SJSA1 (cell line): ENCODE measurements at regions not wholly inside any gene's neighbourhood (a gene's known extent, or its start where the extent isn't known, plus 50 kb on each side); places are given as distances from the start of the nearest gene placed in this dataset.
"Not testable (repeated sequence)": the region's sequence is repeated elsewhere in the genome, so short reads cannot be mapped to it uniquely, and the experiment has no call there.

Source experiments
- DNase-seq, 2 experiments: peaks; one replicate each; pipeline ENCODE4 v3.0.0-alpha.2; 2015 to 2020; ENCODE audit warnings: low spot score in 2 of 2, low read depth in 1 of 2
- H3K27ac ChIP-seq: fragments of 250-450 bp; sonication (Bioruptor Pico); 2 replicates; pipeline ENCODE4 v1.5.1; 2020; ENCODE audit warnings: mild to moderate bottlenecking, moderate library complexity
- H3K27me3 ChIP-seq: fragments of 250-450 bp; sonication (Bioruptor Pico); replicated peaks from 2 replicates; pipeline ENCODE4 v1.5.1; 2020; ENCODE audit warnings: mild to moderate bottlenecking, moderate library complexity
- H3K36me3 ChIP-seq: fragments of 250-450 bp; sonication (Bioruptor Pico); 2 replicates; pipeline ENCODE4 v1.5.1; 2020; ENCODE audit warnings: mild to moderate bottlenecking
- H3K4me1 ChIP-seq: fragments of 250-450 bp; sonication (Bioruptor Pico); replicated peaks from 2 replicates; pipeline ENCODE4 v1.6.1; 2021; ENCODE audit warnings: mild to moderate bottlenecking
- H3K4me3 ChIP-seq: fragments of 250-450 bp; sonication (Bioruptor Pico); 2 replicates; pipeline ENCODE4 v1.5.1; 2020; ENCODE audit warnings: mild to moderate bottlenecking
- H3K9me3 ChIP-seq: fragments of 250-450 bp; sonication (Bioruptor Pico); replicated peaks from 2 replicates; pipeline ENCODE4 v1.5.1; 2020; ENCODE audit warnings: mild to moderate bottlenecking

- Histone ChIP-seq H3K9me3 (no peaks in the 10 kb centered on the region), H3K4me1 (no peaks in the 10 kb centered on the region), H3K27me3 (no peaks in the 10 kb centered on the region), H3K36me3 (no peaks in the 10 kb centered on the region), H3K27ac (no peak overlapping the region), H3K4me3 (no peak overlapping the region)
- DNase-seq = no peak
Observed at GRCh38 chr2:167637741-167638140, 609.7 kb downstream of the STK39 start.

DNA sequence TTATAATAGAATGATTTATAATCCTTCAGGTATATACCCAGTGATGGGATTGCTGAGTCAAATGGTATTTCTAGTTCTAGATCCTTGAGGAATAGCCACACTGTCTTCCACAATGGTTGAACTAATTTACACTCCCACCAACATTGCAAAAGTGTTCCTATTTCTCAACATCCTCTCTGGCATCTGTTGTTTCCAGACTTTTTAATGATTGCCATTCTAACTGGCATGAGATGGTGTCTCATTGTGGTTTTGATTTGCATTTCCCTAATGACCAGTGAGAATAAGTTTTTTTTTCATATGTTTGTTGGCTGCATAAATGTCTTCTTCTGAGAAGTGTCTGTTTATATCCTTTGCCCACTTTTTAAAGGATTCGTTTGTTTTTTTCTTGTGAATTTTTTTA lies 615.1 kb downstream of the STK39 start:
- H3K27ac ChIP-seq, H3K27me3 ChIP-seq, H3K4me3 ChIP-seq, DNase-seq, H3K9me3 ChIP-seq, H3K4me1 ChIP-seq, H3K36me3 ChIP-seq: not testable (repeated sequence)

DNA sequence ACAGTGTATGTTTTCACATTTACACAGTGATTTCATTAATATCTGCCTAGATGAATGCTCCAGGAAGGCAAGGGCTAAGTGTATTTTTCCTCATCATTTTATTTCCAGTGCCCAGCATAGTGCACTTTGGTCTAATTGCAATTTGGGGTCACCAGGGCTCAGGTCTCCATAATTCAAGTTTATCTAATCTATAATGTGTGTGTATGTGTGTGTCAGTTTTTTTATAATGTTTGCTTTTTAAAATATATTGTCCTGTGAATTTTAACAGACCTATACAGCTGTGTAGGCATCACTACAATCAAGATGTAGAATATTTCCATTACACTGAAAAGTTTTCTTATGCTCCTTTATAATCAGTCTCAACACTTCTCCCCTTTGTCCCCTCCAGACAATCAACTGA lies 620.4 kb downstream of the STK39 start:
- no peaks in the 10 kb centered on the region for H3K4me1 ChIP-seq
- no peaks in the 10 kb centered on the region for H3K27me3 ChIP-seq
- DNase-seq = no peak
- no peaks in the 10 kb centered on the region for H3K36me3 ChIP-seq
- no peak overlapping the region for H3K27ac ChIP-seq
- H3K9me3 ChIP-seq = no peaks in the 10 kb centered on the region
- H3K4me3 ChIP-seq = no peak overlapping the region

DNA sequence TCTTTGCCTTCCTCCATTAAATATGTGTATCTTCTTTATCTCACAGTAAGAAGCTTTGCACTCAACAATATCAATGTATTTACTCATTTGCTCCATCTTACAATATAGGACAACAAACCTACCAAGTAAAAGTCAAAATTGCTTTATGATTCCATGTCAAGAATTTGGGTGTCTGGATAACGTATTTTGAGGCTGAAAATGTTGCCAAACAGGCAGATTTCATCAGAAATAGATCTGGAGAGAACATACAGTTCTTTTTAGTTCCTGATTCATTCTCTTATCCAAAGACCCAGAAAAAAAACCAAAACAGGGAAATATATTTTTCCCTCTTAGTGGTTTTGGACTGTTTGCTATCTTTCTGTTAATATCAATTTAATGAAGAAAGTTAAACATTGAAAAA lies 621.1 kb downstream of the STK39 start:
- no peak for DNase-seq
- Histone ChIP-seq H3K4me1 (no peaks in the 10 kb centered on the region), H3K9me3 (no peaks in the 10 kb centered on the region), H3K27me3 (no peaks in the 10 kb centered on the region), H3K4me3 (no peak overlapping the region), H3K27ac (no peak overlapping the region), H3K36me3 (no peaks in the 10 kb centered on the region)

DNA sequence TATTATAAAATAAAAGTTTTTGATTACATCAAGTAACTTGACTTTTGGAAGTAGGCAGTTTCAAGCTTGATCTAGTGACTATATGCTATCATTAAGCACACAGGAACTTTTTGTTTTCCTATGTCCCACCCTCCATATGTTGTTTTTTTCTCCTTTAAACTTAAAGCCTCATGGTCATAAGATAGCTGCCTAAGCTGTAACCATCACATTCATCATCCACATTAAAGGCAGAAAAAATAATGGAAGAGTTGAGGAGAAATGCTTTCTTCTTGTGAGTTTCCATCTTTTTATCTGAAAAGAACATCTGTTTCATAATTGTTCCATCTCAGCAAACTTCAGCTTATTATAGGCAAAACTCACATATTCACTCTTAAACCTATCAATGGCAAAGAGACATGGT lies 630.4 kb downstream of the STK39 start:
- no peaks in the 10 kb centered on the region for H3K36me3 ChIP-seq
- no peak for DNase-seq
- no peaks in the 10 kb centered on the region for H3K4me1 ChIP-seq
- no peak overlapping the region for H3K4me3 ChIP-seq
- no peak overlapping the region for H3K27ac ChIP-seq
- H3K9me3 ChIP-seq = no peaks in the 10 kb centered on the region
- 0 out of 2 replicates have a peak, but pooled peaks cover 2% of the 10 kb centered on the region for H3K27me3 ChIP-seq

DNA sequence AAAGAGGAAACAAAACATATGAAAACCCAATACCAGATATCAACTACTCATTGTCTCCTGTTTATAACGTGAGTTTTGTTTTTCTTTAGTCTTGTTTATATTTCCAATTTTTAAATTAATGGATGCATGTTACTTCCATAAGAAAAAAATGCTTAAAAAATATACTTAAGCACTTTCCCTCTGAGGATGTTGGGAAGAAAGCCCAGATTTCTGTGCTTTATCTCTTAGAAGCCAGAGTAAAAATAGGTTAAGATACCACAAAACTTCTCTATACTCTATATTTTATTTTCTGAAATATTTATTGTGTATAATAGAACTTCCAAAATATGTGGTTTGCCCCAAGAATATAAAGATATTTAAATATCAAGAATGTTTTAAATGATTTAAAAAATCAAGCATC lies 633.9 kb downstream of the STK39 start:
- Histone ChIP-seq H3K27ac (no peak overlapping the region), H3K4me1 (no peaks in the 10 kb centered on the region), H3K27me3 (no peaks in the 10 kb centered on the region), H3K9me3 (no peaks in the 10 kb centered on the region), H3K4me3 (no peak overlapping the region), H3K36me3 (no peaks in the 10 kb centered on the region)
- DNase-seq = no peak

DNA sequence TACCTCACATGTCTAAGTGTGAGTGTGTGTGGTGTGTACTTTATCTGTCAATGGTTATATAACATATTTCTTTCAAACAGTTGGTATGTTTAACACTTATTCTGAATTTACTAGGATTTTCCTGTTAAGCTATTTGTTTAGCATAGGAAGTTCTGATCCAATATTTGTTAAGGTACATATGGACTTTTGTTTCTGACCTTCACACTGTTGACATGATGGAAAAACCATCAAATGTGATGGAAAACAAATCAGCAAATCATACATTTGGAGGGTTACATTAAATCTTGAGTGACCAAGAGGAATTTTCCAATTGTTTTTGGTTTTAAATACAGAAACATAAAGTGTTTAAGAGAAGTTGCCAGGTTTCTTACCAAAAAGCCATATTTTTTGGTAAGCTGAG lies 638.9 kb downstream of the STK39 start:
- Histone ChIP-seq H3K27me3 (no peaks in the 10 kb centered on the region), H3K27ac (no peak overlapping the region), H3K9me3 (no peaks in the 10 kb centered on the region), H3K36me3 (no peaks in the 10 kb centered on the region), H3K4me1 (no peaks in the 10 kb centered on the region), H3K4me3 (no peak overlapping the region)
- DNase-seq = no peak

DNA sequence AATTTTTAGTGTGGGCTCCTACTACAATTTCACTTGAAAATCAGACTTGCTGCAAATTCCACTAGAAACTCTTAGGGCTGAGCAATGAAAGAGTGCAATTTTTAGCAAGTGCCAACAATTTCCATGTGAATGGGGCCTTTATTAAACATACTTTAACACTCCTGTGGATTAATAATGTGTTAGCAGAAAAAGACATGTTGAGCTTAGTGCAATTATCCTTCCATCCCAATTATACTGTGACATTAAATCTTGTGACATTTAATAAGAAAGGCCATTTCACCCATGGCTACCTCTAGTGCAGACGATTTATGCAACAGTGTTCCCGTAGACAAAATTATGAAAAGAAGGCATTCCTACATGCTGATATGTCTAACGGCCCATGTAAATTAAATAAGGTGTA lies 639.7 kb downstream of the STK39 start:
- H3K4me1 ChIP-seq = no peaks in the 10 kb centered on the region
- H3K9me3 ChIP-seq = no peaks in the 10 kb centered on the region
- no peak overlapping the region for H3K27ac ChIP-seq
- H3K4me3 ChIP-seq = no peak overlapping the region
- no peaks in the 10 kb centered on the region for H3K27me3 ChIP-seq
- no peaks in the 10 kb centered on the region for H3K36me3 ChIP-seq
- no peak for DNase-seq

GRCh38 chr2:167607211-167607610 lies 640.2 kb downstream of the STK39 start:
- Histone ChIP-seq H3K36me3 (no peaks in the 10 kb centered on the region), H3K27ac (no peak overlapping the region), H3K27me3 (no peaks in the 10 kb centered on the region), H3K4me3 (no peak overlapping the region), H3K9me3 (no peaks in the 10 kb centered on the region), H3K4me1 (no peaks in the 10 kb centered on the region)
- no peak for DNase-seq

GRCh38 chr2:167602122-167602521 lies 645.3 kb downstream of the STK39 start:
- H3K27me3 ChIP-seq = no peaks in the 10 kb centered on the region
- no peak overlapping the region for H3K27ac ChIP-seq
- H3K4me1 ChIP-seq = no peaks in the 10 kb centered on the region
- H3K36me3 ChIP-seq = no peaks in the 10 kb centered on the region
- DNase-seq = no peak
- no peak overlapping the region for H3K4me3 ChIP-seq
- no peaks in the 10 kb centered on the region for H3K9me3 ChIP-seq

DNA sequence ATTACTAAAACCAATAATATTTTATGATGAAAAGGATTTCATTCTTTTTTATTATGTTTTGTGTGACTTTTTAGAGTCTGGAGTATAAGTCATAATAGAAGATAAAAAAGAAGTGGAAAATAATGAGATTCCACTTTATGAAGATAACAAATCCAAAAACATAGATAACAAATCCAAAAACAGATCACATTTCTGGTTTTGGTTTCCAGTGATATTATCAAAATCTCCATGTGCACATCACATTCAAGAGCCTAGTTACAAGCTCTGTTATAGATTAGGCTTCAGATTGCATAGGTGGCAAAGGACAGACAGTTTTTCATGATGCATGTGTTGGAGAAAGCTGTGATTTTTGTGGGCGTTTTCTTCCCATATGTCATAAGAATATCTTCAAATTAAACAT lies 648.2 kb downstream of the STK39 start:
- no peaks in the 10 kb centered on the region for H3K36me3 ChIP-seq
- no peaks in the 10 kb centered on the region for H3K27me3 ChIP-seq
- no peak overlapping the region for H3K4me3 ChIP-seq
- no peak overlapping the region for H3K27ac ChIP-seq
- no peaks in the 10 kb centered on the region for H3K9me3 ChIP-seq
- no peaks in the 10 kb centered on the region for H3K4me1 ChIP-seq
- DNase-seq = no peak

GRCh38 chr2:167595839-167596471 lies 651.4 kb downstream of the STK39 start:
- Histone ChIP-seq H3K4me3 (no peak overlapping the region), H3K27me3 (no peaks in the 10 kb centered on the region), H3K27ac (no peak overlapping the region), H3K4me1 (no peaks in the 10 kb centered on the region), H3K36me3 (no peaks in the 10 kb centered on the region), H3K9me3 (no peaks in the 10 kb centered on the region)
- no peak for DNase-seq

- Histone ChIP-seq H3K27me3 (no peaks in the 10 kb centered on the region), H3K27ac (no peak overlapping the region), H3K4me3 (no peak overlapping the region), H3K9me3 (no peaks in the 10 kb centered on the region), H3K4me1 (no peaks in the 10 kb centered on the region), H3K36me3 (no peaks in the 10 kb centered on the region)
- no peak for DNase-seq
Observed at GRCh38 chr2:167595021-167595420, 652.4 kb downstream of the STK39 start.

DNA sequence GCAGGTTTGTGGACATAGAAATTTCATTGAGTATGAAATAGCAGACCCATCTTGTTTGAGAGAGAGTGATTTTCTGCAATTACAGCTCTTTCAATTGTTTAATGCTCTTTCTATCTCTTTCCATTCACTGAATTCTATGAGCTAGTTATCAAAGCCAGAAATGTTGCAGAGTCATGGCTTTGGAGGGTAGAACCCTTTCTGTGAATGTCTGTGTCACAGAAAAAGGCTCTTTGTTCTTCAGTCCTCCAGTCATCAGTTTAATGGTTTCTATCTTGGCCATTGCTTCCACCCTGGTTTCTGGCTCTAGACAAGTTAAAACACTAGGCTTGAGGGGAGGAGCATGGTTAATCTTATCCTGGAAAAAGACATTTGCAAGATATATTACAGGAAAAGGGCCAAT lies 655.0 kb downstream of the STK39 start:
- Histone ChIP-seq H3K36me3 (no peaks in the 10 kb centered on the region), H3K9me3 (no peaks in the 10 kb centered on the region), H3K4me1 (no peaks in the 10 kb centered on the region), H3K4me3 (no peak overlapping the region), H3K27me3 (no peaks in the 10 kb centered on the region), H3K27ac (no peak overlapping the region)
- DNase-seq = no peak

GRCh38 chr2:167582619-167583018 lies 664.8 kb downstream of the STK39 start:
- DNase-seq = no peak
- Histone ChIP-seq H3K4me1 (no peaks in the 10 kb centered on the region), H3K27ac (no peak overlapping the region), H3K27me3 (no peaks in the 10 kb centered on the region), H3K9me3 (no peaks in the 10 kb centered on the region), H3K4me3 (no peak overlapping the region), H3K36me3 (no peaks in the 10 kb centered on the region)
